ENCODE measurements at regions not wholly inside any gene's neighbourhood (a gene's known extent, or its start where the extent isn't known, plus 50 kb on each side); places are given as distances from the start of the nearest gene placed in this dataset.

GRCh38 chr14:76974365-76974764, 54.1 kb downstream of the IRF2BPL start:
- TF ChIP-seq POLR2A (IDR thresholded peaks at IDR 0.05) (no peak), CTCF (IDR thresholded peaks at IDR 0.05) (no peak)

Measured in transverse colon (tissue), 3 donors.